ENCODE measurements at regions not wholly inside any gene's neighbourhood (a gene's known extent, or its start where the extent isn't known, plus 50 kb on each side); places are given as distances from the start of the nearest gene placed in this dataset.
"Not testable (repeated sequence)": the region's sequence is repeated elsewhere in the genome, so short reads cannot be mapped to it uniquely, and the experiment has no call there.

DNA sequence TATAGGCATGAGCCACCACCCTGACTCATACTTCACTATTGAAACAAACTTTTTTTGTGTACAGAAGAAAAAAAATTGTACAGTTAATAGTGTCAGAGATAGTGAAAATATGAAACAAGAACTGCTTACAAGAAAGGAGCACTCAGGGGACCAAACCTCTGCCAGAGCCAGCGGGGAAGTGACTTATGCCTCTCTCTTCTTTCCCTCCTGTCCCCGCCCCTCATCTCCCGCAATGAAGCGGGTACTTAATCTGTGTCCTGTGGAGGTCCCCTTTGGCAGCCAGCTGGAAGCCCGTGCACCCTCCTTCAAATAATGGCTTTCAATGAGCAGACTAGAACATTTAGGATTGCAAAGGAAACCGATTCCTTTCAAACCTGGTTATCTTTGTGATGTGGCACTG, 51.5 kb downstream of the PPIAL4A start:
- H3K9me3 Mint-ChIP-seq; intact Hi-C loops (cut with micrococcal nuclease); H3K27me3 Mint-ChIP-seq (ENCODE audit: insufficient read depth); DNase-seq (ENCODE audit: low spot score); H3K36me3 Mint-ChIP-seq (ENCODE audit: low read depth): not testable (repeated sequence)
- peak overlapping the region; percentile 84 for H3K27ac Mint-ChIP-seq
- H3K4me3 Mint-ChIP-seq = peak overlapping the region; percentile 66
- H3K4me1 Mint-ChIP-seq (ENCODE audit: low read depth) = peaks cover 17% of the 10 kb centered on the region

DNA sequence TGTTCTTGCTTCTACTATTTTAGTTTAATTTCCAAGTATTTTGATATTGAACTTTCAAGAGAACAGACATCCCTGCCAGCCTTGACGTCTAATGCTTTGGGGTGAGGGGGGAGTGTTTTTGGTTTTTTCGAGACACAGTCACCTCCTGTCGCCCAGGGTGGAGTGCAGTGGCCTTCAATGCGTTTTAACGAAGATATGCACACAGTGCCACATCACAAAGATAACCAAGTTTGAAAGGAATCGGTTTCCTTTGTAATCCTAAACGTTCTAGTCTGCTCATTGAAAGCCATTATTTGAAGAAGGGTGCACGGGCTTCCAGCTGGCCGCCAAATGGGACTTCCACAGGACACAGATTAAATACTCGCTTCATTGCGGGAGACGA, 52.3 kb downstream of the PPIAL4A start:
- Mint-ChIP-seq H3K27ac (peak overlapping the region; percentile 99), H3K4me3 (peak overlapping the region; percentile 87), H3K4me1 (ENCODE audit: low read depth) (peaks cover 17% of the 10 kb centered on the region)
- H3K27me3 Mint-ChIP-seq (ENCODE audit: insufficient read depth); intact Hi-C loops (cut with micrococcal nuclease); H3K36me3 Mint-ChIP-seq (ENCODE audit: low read depth); H3K9me3 Mint-ChIP-seq: not testable (repeated sequence)
- DNase-seq (ENCODE audit: low spot score) = peak; percentile 5

DNA sequence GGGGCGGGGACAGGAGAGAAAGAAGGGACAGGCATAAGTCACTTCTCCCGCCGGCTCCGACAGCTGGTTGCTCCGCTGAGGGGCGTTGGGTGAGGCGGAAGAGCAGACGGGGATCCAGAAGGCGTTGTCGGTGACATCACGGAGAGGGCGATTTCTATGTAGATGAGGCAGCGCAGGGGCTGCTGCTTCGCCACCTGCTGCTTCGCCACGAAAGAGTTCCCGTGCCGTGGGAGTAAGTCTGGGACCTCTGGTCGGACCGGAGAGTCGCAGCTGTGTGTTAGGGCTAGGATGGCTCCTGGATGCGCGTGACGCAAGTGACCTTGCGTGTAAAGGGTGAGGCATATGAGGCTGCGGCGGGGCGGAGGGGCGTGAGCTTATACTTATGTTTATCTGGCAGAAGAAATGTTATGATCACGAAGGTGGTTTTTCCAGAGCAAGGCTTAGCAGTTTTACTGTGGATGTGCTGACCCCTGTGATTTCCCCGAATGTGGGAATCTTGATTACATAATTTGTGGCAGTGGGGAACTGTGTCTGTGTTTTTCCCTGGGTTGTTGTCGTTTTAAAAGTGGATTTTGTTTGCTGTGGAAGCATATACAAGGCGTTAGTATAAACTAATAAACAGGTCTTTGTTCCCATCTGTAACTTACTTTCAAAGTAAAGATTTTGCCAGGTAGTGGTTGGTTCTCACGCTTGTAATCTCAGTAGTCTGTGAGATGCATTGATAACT, 52.8 kb downstream of the PPIAL4A start:
- DNase-seq (ENCODE audit: low spot score) = peak; percentile 68
- H3K9me3 Mint-ChIP-seq; H3K36me3 Mint-ChIP-seq (ENCODE audit: low read depth); H3K27me3 Mint-ChIP-seq (ENCODE audit: insufficient read depth); intact Hi-C loops (cut with micrococcal nuclease): not testable (repeated sequence)
- Mint-ChIP-seq H3K4me3 (peak overlapping the region; percentile 87), H3K4me1 (ENCODE audit: low read depth) (peaks cover 17% of the 10 kb centered on the region), H3K27ac (peak overlapping the region; percentile 99)

GRCh38 chr1:120942945-120943319, 53.4 kb downstream of the PPIAL4A start:
- H3K9me3 Mint-ChIP-seq; H3K4me3 Mint-ChIP-seq; H3K27me3 Mint-ChIP-seq (ENCODE audit: insufficient read depth); DNase-seq (ENCODE audit: low spot score); intact Hi-C loops (cut with micrococcal nuclease); H3K27ac Mint-ChIP-seq; H3K36me3 Mint-ChIP-seq (ENCODE audit: low read depth): not testable (repeated sequence)
- H3K4me1 Mint-ChIP-seq (ENCODE audit: low read depth) = peaks cover 17% of the 10 kb centered on the region

DNA sequence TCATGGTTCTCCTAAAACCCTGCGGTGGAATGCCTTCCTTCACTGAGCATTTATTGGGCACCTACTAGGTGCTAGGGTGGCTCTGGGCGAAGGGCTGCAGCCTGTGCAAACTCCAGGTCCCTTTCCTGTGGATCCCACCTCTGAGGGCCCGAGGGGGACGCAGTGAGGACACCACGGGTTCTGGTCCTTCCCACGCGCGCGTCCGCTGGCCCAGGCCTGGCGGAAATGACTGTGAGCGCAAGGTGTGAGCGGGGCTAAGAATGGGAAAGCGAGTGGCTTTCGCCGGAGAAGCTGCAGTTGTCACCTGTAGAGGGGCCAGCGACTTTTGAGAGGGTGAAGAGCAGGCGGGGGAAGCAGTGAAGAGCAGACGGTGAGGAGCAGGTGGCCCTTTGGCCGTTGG, 55.1 kb downstream of the PPIAL4A start:
- peaks cover 17% of the 10 kb centered on the region for H3K4me1 Mint-ChIP-seq (ENCODE audit: low read depth)
- H3K4me3 Mint-ChIP-seq; intact Hi-C loops (cut with micrococcal nuclease); H3K9me3 Mint-ChIP-seq; H3K27ac Mint-ChIP-seq; H3K27me3 Mint-ChIP-seq (ENCODE audit: insufficient read depth); DNase-seq (ENCODE audit: low spot score); H3K36me3 Mint-ChIP-seq (ENCODE audit: low read depth): not testable (repeated sequence)

DNA sequence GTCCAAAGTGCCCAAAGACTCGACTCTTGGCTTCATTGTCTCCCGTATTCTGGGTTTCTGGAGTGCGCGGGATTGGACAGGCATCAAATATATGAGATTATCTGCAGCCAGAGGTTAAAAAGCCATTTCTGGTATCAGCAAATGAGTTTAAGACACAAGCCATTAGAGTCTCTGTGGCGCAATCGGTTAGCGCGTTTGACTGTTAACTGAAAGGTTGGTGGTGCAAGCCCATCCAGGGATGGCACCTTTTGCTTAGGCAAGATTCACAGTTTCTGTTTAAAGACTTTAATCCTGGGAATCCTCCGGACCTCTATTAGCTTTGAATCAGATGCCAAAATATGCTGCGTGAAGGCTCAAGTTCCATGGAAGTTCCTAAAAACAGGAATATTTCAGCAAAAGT, 55.6 kb downstream of the PPIAL4A start:
- H3K27ac Mint-ChIP-seq; intact Hi-C loops (cut with micrococcal nuclease); H3K4me3 Mint-ChIP-seq: not testable (repeated sequence)

GRCh38 chr1:120947114-120947513, 57.5 kb downstream of the PPIAL4A start:
- H3K9me3 Mint-ChIP-seq; DNase-seq (ENCODE audit: low spot score); intact Hi-C loops (cut with micrococcal nuclease); H3K36me3 Mint-ChIP-seq (ENCODE audit: low read depth); H3K4me1 Mint-ChIP-seq (ENCODE audit: low read depth); H3K27me3 Mint-ChIP-seq (ENCODE audit: insufficient read depth); H3K27ac Mint-ChIP-seq; H3K4me3 Mint-ChIP-seq: not testable (repeated sequence)

More for the DNA sequence above, 55.6 kb downstream of the PPIAL4A start:
- peaks cover 17% of the 10 kb centered on the region for H3K4me1 Mint-ChIP-seq (ENCODE audit: low read depth)
- H3K27me3 Mint-ChIP-seq (ENCODE audit: insufficient read depth); H3K9me3 Mint-ChIP-seq; H3K36me3 Mint-ChIP-seq (ENCODE audit: low read depth); DNase-seq (ENCODE audit: low spot score): not testable (repeated sequence)

DNA sequence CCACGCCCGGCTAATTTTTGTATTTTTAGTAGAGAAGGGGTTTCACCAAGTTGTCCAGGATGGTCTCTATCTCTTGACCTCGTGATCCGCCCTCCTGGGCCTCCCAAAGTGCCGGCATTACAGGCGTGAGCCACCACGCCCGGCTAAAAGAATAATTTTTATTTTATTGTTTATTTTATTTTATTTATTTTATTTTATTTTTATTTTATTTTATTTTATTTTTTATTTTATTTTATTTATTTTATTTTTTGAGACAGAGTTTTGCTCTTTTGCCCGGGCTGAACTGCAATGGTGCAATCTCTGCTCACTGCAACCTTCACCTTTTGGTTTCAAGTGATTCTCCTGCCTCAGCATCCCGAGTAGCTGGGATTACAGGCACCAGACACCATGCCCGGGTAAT, 60.2 kb downstream of the PPIAL4A start:
- intact Hi-C loops (cut with micrococcal nuclease); H3K36me3 Mint-ChIP-seq (ENCODE audit: low read depth); DNase-seq (ENCODE audit: low spot score); H3K4me1 Mint-ChIP-seq (ENCODE audit: low read depth); H3K4me3 Mint-ChIP-seq; H3K9me3 Mint-ChIP-seq; H3K27me3 Mint-ChIP-seq (ENCODE audit: insufficient read depth); H3K27ac Mint-ChIP-seq: not testable (repeated sequence)

DNA sequence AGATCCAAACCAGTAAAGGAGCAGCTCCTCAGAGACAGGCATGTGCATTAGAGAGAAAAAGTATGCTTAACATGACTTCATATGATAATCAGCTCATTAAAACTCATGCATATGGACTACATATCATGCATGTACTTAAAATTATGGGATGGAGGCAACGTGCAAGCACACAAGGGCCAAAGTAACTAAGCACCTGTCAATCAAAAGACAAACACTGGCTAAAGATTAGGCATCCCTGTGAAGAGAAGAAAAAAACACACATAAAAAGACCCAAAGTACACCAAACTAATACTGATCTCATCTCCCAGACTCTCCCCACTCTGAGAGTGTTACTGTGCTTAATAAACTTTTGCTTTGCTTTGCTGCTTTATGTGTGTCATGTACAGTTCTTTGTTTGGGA, 61.1 kb downstream of the PPIAL4A start:
- H3K27me3 Mint-ChIP-seq (ENCODE audit: insufficient read depth); H3K9me3 Mint-ChIP-seq; H3K27ac Mint-ChIP-seq; H3K4me1 Mint-ChIP-seq (ENCODE audit: low read depth); DNase-seq (ENCODE audit: low spot score); H3K4me3 Mint-ChIP-seq; intact Hi-C loops (cut with micrococcal nuclease): not testable (repeated sequence)
- peaks cover 11% of the 10 kb centered on the region for H3K36me3 Mint-ChIP-seq (ENCODE audit: low read depth)

GRCh38 chr1:120951100-120951499, 61.5 kb downstream of the PPIAL4A start:
- H3K27ac Mint-ChIP-seq; H3K4me1 Mint-ChIP-seq (ENCODE audit: low read depth); DNase-seq (ENCODE audit: low spot score); H3K27me3 Mint-ChIP-seq (ENCODE audit: insufficient read depth); intact Hi-C loops (cut with micrococcal nuclease); H3K9me3 Mint-ChIP-seq; H3K4me3 Mint-ChIP-seq: not testable (repeated sequence)
- peaks cover 12% of the 10 kb centered on the region for H3K36me3 Mint-ChIP-seq (ENCODE audit: low read depth)

- H3K4me1 Mint-ChIP-seq (ENCODE audit: low read depth); H3K27ac Mint-ChIP-seq; H3K27me3 Mint-ChIP-seq (ENCODE audit: insufficient read depth); H3K4me3 Mint-ChIP-seq; DNase-seq (ENCODE audit: low spot score); H3K9me3 Mint-ChIP-seq; intact Hi-C loops (cut with micrococcal nuclease): not testable (repeated sequence)
- H3K36me3 Mint-ChIP-seq (ENCODE audit: low read depth) = peaks cover 12% of the 10 kb centered on the region
Measured at GRCh38 chr1:120952207-120952870, 62.8 kb downstream of the PPIAL4A start.

DNA sequence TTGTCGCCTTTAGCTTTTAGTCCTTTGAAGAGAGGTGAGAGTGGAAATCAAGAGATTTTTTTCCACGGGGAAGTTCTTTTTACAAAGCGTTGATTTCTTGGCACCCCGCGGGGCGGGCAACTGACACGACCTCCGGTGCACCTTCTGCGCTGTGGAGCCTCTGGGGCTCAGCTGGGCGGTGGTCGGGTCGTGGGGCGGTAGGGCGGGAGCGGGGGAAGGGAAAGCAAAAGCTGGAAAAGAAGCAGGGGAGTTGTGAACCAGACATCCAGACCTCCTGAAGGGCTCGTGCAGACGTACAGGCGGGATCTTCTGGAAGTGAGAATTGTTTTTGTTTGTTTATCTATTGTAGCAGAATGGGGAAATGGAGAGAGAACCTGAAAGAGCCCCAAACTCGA, 63.3 kb downstream of the PPIAL4A start:
- H3K27me3 Mint-ChIP-seq (ENCODE audit: insufficient read depth); H3K9me3 Mint-ChIP-seq; H3K27ac Mint-ChIP-seq; H3K4me3 Mint-ChIP-seq; H3K4me1 Mint-ChIP-seq (ENCODE audit: low read depth); DNase-seq (ENCODE audit: low spot score); intact Hi-C loops (cut with micrococcal nuclease): not testable (repeated sequence)
- H3K36me3 Mint-ChIP-seq (ENCODE audit: low read depth) = peaks cover 12% of the 10 kb centered on the region

DNA sequence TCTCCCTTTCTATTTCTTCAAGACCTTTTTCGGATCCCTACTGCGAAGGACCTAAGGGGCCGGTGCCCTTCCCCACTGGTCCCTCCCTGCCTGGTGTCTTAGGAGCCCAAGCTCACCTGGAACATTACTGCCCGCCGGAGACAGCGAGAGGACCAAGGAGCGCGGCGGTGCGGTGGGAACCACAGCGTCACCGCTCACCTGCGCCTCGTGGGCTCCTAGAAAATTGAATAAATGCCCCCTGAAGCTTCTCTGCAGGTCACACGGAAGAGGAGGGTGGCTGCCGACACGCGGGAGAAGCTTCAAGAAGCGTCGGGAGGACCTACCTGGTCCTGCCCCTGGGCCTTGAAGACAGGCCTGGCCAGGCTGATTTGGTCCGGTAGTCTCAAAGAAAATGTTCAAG, 65.2 kb downstream of the PPIAL4A start:
- H3K36me3 Mint-ChIP-seq (ENCODE audit: low read depth) = peaks cover 12% of the 10 kb centered on the region

More for the DNA sequence above, 65.2 kb downstream of the PPIAL4A start:
- Mint-ChIP-seq H3K27ac (no peak overlapping the region), H3K9me3 (peaks cover 3% of the 10 kb centered on the region), H3K27me3 (ENCODE audit: insufficient read depth) (no peaks in the 10 kb centered on the region), H3K4me3 (no peak overlapping the region), H3K4me1 (ENCODE audit: low read depth) (no peaks in the 10 kb centered on the region)
- DNase-seq (ENCODE audit: low spot score) = no peak
- intact Hi-C loops (cut with micrococcal nuclease) = no loop called here

Data from activated T-helper 1 cell treated with anti-CD3 and anti-CD28 coated beads, Interleukin-12 subunit alpha, Interleukin-12 subunit beta, Interleukin-2, Interleukin-4 antibody, amounts not matched to agents 30 ng/mL and 10 ng/mL and 1 ng/mL, durations not matched to agents 14 hours and 24 hours and 36 hours (primary cell).